HEK293 (cell line): ENCODE measurements at regions not wholly inside any gene's neighbourhood (a gene's known extent, or its start where the extent isn't known, plus 50 kb on each side); places are given as distances from the start of the nearest gene placed in this dataset.

Experiments
- CTCF ChIA-PET: fragments of 350-600 bp; formaldehyde crosslinking; extraction: SDS; loops from one replicate; lab custom pipeline; 2021; ENCODE audit warnings: antibody characterized with exemption; lab: Yijun Ruan, JAX
- POLR2A ChIA-PET: fragments of 300-600 bp; formaldehyde crosslinking; extraction: SDS; loops from one replicate; lab custom pipeline; 2020; ENCODE audit warnings: antibody characterized with exemption, inconsistent platforms; lab: Yijun Ruan, JAX
- H3K27ac ChIP-seq: fragments of 200-500 bp; sonication (Bioruptor generic); 2 replicates; pipeline ENCODE4 v1.5.1; 2014; ENCODE audit warnings: low read depth, low read length, control low read depth, inconsistent platforms; ENCODE audit errors: extremely low read depth
- H3K36me3 ChIP-seq, 2 experiments: fragments of 200-500 bp in 1 of 2; sonication (Bioruptor generic) in 1 of 2; 1 replicate in 1 of 2; 2 replicates in 1 of 2; pipeline ENCODE4 v1.5.1; 2014 to 2017; ENCODE audit warnings: inconsistent platforms in 2 of 2, low read length in 2 of 2; ENCODE audit not compliant: control insufficient read depth in 2 of 2, insufficient read depth in 1 of 2
- H3K4me1 ChIP-seq: fragments of 200-500 bp; sonication (Bioruptor generic); 2 replicates; pipeline ENCODE4 v1.5.1; 2014; ENCODE audit warnings: mild to moderate bottlenecking, low read length, inconsistent platforms; ENCODE audit not compliant: control insufficient read depth, insufficient read depth
- H3K4me3 ChIP-seq: 2 replicates; pipeline ENCODE4 v1.5.1; 2011; ENCODE audit warnings: low read depth, mild to moderate bottlenecking, control low read depth, low read length, moderate library complexity
- H3K9me3 ChIP-seq: fragments of 200-500 bp; sonication (Bioruptor generic); 2 replicates; pipeline ENCODE4 v1.5.1; 2014; ENCODE audit warnings: low read depth, low read length, inconsistent platforms; ENCODE audit not compliant: control insufficient read depth, insufficient read depth
- KLF9 ChIP-seq: fragments of 450-650 bp; formaldehyde crosslinking; IDR thresholded peaks from 2 replicates; pipeline ENCODE4 v1.5.1; 2016; ENCODE audit warnings: missing biosample characterization, missing genetic modification characterization, low read depth
- ZBTB11 ChIP-seq: fragments of 450-650 bp; formaldehyde crosslinking; conservative IDR thresholded peaks from 2 replicates; pipeline ENCODE4 v1.5.1; 2016; ENCODE audit warnings: low read depth, missing biosample characterization, missing genetic modification characterization
- ZNF140 ChIP-seq: fragments of 450-650 bp; formaldehyde crosslinking; IDR thresholded peaks from 2 replicates; pipeline ENCODE4 v1.5.1; 2016; ENCODE audit warnings: missing biosample characterization, missing genetic modification characterization
- ZNF223 ChIP-seq: fragments of 450-650 bp; formaldehyde crosslinking; IDR thresholded peaks from 2 replicates; pipeline ENCODE4 v1.5.1; 2016; ENCODE audit warnings: missing biosample characterization, missing genetic modification characterization
- ZNF274 ChIP-seq, 2 experiments: fragments of 200-500 bp in 1 of 2; fragments of 450-650 bp in 1 of 2; sonication (Bioruptor generic) in 1 of 2; formaldehyde crosslinking in 1 of 2; IDR thresholded peaks; 2 replicates each; pipeline versions ENCODE4 v1.5.1 to v1.6.1; 2014 to 2016; ENCODE audit warnings: borderline replicate concordance in 1 of 2, inconsistent platforms in 1 of 2, low read length in 1 of 2, missing biosample characterization in 1 of 2, missing genetic modification characterization in 1 of 2
- ZNF311 ChIP-seq: fragments of 450-650 bp; formaldehyde crosslinking; IDR thresholded peaks from 2 replicates; pipeline ENCODE4 v1.5.1; 2017; ENCODE audit warnings: missing biosample characterization, missing genetic modification characterization, borderline replicate concordance
- ZNF366 ChIP-seq: fragments of 450-650 bp; formaldehyde crosslinking; conservative IDR thresholded peaks from 2 replicates; pipeline ENCODE4 v1.5.1; 2016; ENCODE audit warnings: missing biosample characterization, missing genetic modification characterization
- ZNF521 ChIP-seq: fragments of 450-650 bp; formaldehyde crosslinking; IDR thresholded peaks from 2 replicates; pipeline ENCODE4 v1.5.1; 2017; ENCODE audit warnings: missing biosample characterization, mild to moderate bottlenecking, missing genetic modification characterization
- ZNF596 ChIP-seq: fragments of 450-650 bp; IDR thresholded peaks from 2 replicates; pipeline ENCODE4 v1.5.0; 2018; ENCODE audit warnings: missing biosample characterization, mild to moderate bottlenecking, missing genetic modification characterization, moderate library complexity
- ZNF626 ChIP-seq: fragments of 450-650 bp; sonication (Bioruptor Pico); formaldehyde crosslinking; IDR thresholded peaks from 2 replicates; pipeline ENCODE4 v1.5.1; 2018; ENCODE audit warnings: missing biosample characterization, missing genetic modification characterization, inconsistent platforms
- ZNF670 ChIP-seq: fragments of 450-650 bp; formaldehyde crosslinking; IDR thresholded peaks from 2 replicates; pipeline ENCODE4 v1.5.1; 2016; ENCODE audit warnings: missing biosample characterization, missing genetic modification characterization, low read depth
- ZNF830 ChIP-seq: fragments of 450-650 bp; IDR thresholded peaks from 2 replicates; pipeline ENCODE4 v1.5.0; 2018; ENCODE audit warnings: missing biosample characterization, missing genetic modification characterization, low read depth, mild to moderate bottlenecking, moderate library complexity
- ZNF837 ChIP-seq: fragments of 450-650 bp; formaldehyde crosslinking; IDR thresholded peaks from 2 replicates; pipeline ENCODE4 v1.5.1; 2016; ENCODE audit warnings: missing biosample characterization, missing genetic modification characterization
- TF ChIP-seq, protein P1 (sequence below): fragments of 450-650 bp; formaldehyde crosslinking; IDR thresholded peaks from 2 replicates; pipeline ENCODE4 v1.5.1; 2016; ENCODE audit warnings: missing biosample characterization, missing genetic modification characterization
- TF ChIP-seq, protein P2 (sequence below): fragments of 450-650 bp; formaldehyde crosslinking; conservative IDR thresholded peaks from 2 replicates; pipeline ENCODE4 v1.5.1; 2016; ENCODE audit warnings: low read depth, missing biosample characterization, missing genetic modification characterization

DNA sequence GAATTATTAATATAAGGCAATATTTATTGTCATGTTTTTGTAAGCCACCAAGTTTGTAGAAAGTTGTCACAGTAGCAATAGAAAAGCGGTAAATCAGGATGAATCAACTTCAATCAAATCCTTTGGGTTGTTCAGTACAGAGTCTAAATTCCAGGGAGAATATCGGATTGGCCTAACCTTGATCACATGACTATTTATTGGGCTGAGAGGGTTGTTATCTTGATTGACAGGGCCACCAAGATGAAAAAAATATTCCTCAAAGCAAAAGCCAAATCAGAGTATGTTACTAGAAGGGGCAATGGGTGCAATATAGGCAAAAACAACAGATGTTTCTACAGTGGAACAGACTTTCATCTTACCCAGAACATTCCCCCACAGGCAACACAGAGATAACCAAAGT, 270.0 kb downstream of the METTL4 start:
- CTCF ChIA-PET, result no interaction called here
- Histone ChIP-seq H3K4me1 (peaks cover 8% of the 10 kb centered on the region; the same call in 1 of the 2 replicates), H3K4me3 (no peak overlapping the region), H3K36me3 (no peaks in the 10 kb centered on the region), H3K27ac (no peak overlapping the region)
- TF ChIP-seq ZNF223 (tag by site-specific recombination) (no peak), ZNF274 (IDR thresholded peaks at IDR 0.05; ENCODE audit: low read length) (no peak), ZNF274 (tag by site-specific recombination; IDR thresholded peaks at IDR 0.05; ENCODE audit: borderline replicate concordance) (no peak), ZNF311 (tag by site-specific recombination) (no peak), ZNF596 (tag by site-specific recombination) (no peak)
- TF ChIP-seq, all 188 proteins: peak for 0
- POLR2A ChIA-PET, result no interaction called here
- no peaks in the 10 kb centered on the region for H3K9me3 ChIP-seq

- no peak overlapping the region for H3K4me3 ChIP-seq
- ChIA-PET POLR2A (no interaction called here), CTCF (interaction anchor here (0.5 to 0.6 kb wide), 2 partner anchors 34 to 119 kb away, joined by 3 read pairs; no protein-coding TSS in a partner anchor)
- TF ChIP-seq KLF9 (tag by site-specific recombination) (no peak), ZNF366 (tag by site-specific recombination) (no peak), ZNF140 (no peak)
- H3K36me3 ChIP-seq, result no peaks in the 10 kb centered on the region
- no peak overlapping the region for H3K27ac ChIP-seq
- peaks cover 8% of the 10 kb centered on the region; the same call in 1 of the 2 replicates for H3K4me1 ChIP-seq
- H3K9me3 ChIP-seq, result no peaks in the 10 kb centered on the region
Measured at GRCh38 chr18:2302012-2302411, 269.3 kb downstream of the METTL4 start.

DNA sequence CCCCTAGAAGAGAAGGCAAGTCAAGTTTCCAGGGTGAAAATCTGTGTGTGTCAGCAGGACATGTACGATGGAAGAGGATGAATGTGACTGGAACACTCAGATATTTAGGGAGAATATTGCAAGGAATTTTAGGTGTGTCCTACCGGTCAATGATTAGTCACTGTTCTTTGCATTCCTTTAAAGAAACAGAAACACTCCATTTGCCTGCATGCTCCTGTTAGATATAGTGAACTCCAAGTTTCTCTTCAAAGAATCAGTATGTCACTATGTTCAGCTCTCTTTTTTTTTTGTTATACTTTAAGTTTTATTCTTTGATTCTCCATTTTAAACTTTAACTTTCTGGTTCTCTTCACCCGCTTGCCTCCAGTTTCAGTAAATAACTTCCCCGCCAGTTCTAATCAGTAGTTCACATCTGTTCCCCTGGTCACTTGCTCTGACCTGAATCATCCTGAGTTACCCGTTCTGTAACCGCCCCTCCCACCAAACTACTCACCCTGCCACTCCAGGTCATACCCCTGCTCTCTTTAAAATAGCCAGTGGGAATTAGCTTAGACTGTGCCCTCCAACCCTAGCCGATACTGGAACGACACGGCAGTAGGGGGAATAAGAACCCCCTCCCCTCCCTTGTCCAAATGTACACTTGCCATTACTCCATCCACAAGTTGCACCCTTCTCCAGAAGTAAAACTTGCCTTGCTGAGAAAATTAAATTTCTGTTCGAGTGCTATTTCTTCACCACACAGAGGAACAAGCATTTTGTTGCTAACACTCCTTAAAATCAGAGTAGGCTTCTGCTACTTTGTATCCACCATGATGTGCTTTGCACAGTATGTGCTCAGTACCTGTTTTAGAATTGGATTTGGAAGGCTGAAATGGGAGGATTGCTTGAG, 268.4 kb downstream of the METTL4 start:
- TF ChIP-seq ZNF626 (tag by site-specific recombination) (no peak), ZNF521 (tag by site-specific recombination) (no peak), ZNF837 (tag by site-specific recombination) (no peak), ZNF670 (tag by site-specific recombination) (no peak), ZNF830 (no peak), ZBTB11 (tag by site-specific recombination) (no peak)
- TF ChIP-seq, protein P1, sequence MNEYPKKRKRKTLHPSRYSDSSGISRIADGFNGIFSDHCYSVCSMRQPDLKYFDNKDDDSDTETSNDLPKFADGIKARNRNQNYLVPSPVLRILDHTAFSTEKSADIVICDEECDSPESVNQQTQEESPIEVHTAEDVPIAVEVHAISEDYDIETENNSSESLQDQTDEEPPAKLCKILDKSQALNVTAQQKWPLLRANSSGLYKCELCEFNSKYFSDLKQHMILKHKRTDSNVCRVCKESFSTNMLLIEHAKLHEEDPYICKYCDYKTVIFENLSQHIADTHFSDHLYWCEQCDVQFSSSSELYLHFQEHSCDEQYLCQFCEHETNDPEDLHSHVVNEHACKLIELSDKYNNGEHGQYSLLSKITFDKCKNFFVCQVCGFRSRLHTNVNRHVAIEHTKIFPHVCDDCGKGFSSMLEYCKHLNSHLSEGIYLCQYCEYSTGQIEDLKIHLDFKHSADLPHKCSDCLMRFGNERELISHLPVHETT, result no peak
- TF ChIP-seq, protein P2, sequence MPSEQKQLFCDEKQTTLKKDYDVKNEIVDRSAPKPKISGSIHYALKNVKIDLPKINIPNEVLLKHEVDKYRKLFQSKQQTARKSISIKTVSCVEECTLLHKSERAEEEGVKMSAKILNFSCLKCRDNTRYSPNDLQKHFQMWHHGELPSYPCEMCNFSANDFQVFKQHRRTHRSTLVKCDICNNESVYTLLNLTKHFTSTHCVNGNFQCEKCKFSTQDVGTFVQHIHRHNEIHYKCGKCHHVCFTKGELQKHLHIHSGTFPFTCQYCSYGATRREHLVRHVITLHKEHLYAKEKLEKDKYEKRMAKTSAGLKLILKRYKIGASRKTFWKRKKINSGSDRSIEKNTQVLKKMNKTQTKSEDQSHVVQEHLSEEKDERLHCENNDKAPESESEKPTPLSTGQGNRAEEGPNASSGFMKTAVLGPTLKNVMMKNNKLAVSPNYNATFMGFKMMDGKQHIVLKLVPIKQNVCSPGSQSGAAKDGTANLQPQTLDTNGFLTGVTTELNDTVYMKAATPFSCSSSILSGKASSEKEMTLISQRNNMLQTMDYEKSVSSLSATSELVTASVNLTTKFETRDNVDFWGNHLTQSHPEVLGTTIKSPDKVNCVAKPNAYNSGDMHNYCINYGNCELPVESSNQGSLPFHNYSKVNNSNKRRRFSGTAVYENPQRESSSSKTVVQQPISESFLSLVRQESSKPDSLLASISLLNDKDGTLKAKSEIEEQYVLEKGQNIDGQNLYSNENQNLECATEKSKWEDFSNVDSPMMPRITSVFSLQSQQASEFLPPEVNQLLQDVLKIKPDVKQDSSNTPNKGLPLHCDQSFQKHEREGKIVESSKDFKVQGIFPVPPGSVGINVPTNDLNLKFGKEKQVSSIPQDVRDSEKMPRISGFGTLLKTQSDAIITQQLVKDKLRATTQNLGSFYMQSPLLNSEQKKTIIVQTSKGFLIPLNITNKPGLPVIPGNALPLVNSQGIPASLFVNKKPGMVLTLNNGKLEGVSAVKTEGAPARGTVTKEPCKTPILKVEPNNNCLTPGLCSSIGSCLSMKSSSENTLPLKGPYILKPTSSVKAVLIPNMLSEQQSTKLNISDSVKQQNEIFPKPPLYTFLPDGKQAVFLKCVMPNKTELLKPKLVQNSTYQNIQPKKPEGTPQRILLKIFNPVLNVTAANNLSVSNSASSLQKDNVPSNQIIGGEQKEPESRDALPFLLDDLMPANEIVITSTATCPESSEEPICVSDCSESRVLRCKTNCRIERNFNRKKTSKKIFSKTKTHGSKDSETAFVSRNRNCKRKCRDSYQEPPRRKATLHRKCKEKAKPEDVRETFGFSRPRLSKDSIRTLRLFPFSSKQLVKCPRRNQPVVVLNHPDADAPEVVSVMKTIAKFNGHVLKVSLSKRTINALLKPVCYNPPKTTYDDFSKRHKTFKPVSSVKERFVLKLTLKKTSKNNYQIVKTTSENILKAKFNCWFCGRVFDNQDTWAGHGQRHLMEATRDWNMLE (tag by site-specific recombination), result no peak
- H3K9me3 ChIP-seq, result no peaks in the 10 kb centered on the region
- H3K4me3 ChIP-seq, result no peak overlapping the region
- H3K27ac ChIP-seq, result no peak overlapping the region
- ChIA-PET POLR2A (no interaction called here), CTCF (interaction anchor here (0.6 to 0.9 kb wide), 2 partner anchors 9 to 33 kb away, joined by 3 read pairs; no protein-coding TSS in a partner anchor)
- no peaks in the 10 kb centered on the region for H3K36me3 ChIP-seq
- H3K4me1 ChIP-seq, result peaks cover 8% of the 10 kb centered on the region; the same call in 1 of the 2 replicates
